GM18498 (cell line): ENCODE measurements at regions not wholly inside any gene's neighbourhood (a gene's known extent, or its start where the extent isn't known, plus 50 kb on each side); places are given as distances from the start of the nearest gene placed in this dataset.
A peak's percentile ranks its signal among the peaks of the same experiment; 100 is the strongest.
"Not testable (repeated sequence)": the region's sequence is repeated elsewhere in the genome, so short reads cannot be mapped to it uniquely, and the experiment has no call there.

Source experiments
- ATAC-seq: cut with Tn5 transposase; IDR thresholded peaks from one replicate; pipeline ENCODE4 v1.9.1; 2021; ENCODE audit warnings: mild to moderate bottlenecking, moderate library complexity; ENCODE audit not compliant: unreplicated experiment

- not testable (repeated sequence) for ATAC-seq
Observed at GRCh38 chrY:22883569-22883968, 100.5 kb upstream of the BPY2 start.

- peak; percentile 96 for ATAC-seq
Observed at GRCh38 chrY:22887949-22888348, 96.1 kb upstream of the BPY2 start.

- ATAC-seq = not testable (repeated sequence)
Observed at GRCh38 chrY:22903503-22904192, 80.4 kb upstream of the BPY2 start.

- ATAC-seq = not testable (repeated sequence)
Observed at GRCh38 chrY:22915069-22915468, 69.0 kb upstream of the BPY2 start.

- ATAC-seq = not testable (repeated sequence)
Observed at GRCh38 chrY:22927667-22928066, 56.4 kb upstream of the BPY2 start.

- not testable (repeated sequence) for ATAC-seq
Observed at GRCh38 chrY:22933454-22933853, 50.6 kb upstream of the BPY2 start.
